Heart left ventricle (tissue), 13 donors: ENCODE measurements at regions not wholly inside any gene's neighbourhood (a gene's known extent, or its start where the extent isn't known, plus 50 kb on each side); places are given as distances from the start of the nearest gene placed in this dataset.

Source experiments
- CTCF ChIP-seq, 12 donors: fragments of 200-600 bp; sonication (generic) in 4 of 12; IDR thresholded peaks; one replicate each; pipeline versions ENCODE4 v1.5.0 to v1.8.0; 2018 to 2022; ENCODE audit warnings: antibody characterized with exemption in 12 of 12, mild to moderate bottlenecking in 5 of 12
- POLR2A ChIP-seq, 2 donors: fragments of 450-650 bp; IDR thresholded peaks; one replicate each; pipeline ENCODE4 v1.6.1; 2017; ENCODE audit warnings: antibody characterized with exemption in 2 of 2, mild to moderate bottlenecking in 2 of 2, moderate library complexity in 2 of 2
- donor health status: ischemic (EF 13 %, LVEDD 7.1; RV severe dilation, severe dysfunction).
- donor health status: DM: no; HTN: yes; CAD: no.
- donor health status: DM: no; HTN: no; CAD: no.
- donor health status: ischemic (EF 25% LVEDD 6.9; RV normal size, moderate dysfunction).
- donor health status: ischemic (EF 25% LVEDD 5.7; RV mildly dilated, moderate dysfunction).
- donor health status: ischemic (EF 35%, LVEDD 5.7; RV mildly dilated, moderate dysfunction).
- donor health status: nonischemic (EF 11% LVEDD 7.7; RV severe dilation, severe dysfunction).
- donor health status: DM: yes; HTN: yes; CAD: no.
- donor health status: PGD.
- donor health status: ischemic (EF 29% LVEDD 5.4; RV normal size, mild dysfunction).
- donor health status: nonischemic (EF 23%, LVEDD 6.1; RV moderate dilation, normal function).

GRCh38 chr1:79777481-79778219 lies 771.1 kb upstream of the ADGRL4 start:
- TF ChIP-seq CTCF (IDR thresholded peaks at IDR 0.05), result no peak
- TF ChIP-seq POLR2A (IDR thresholded peaks at IDR 0.05), result no peak
